Epithelial cell of prostate (primary cell): ENCODE measurements at regions not wholly inside any gene's neighbourhood (a gene's known extent, or its start where the extent isn't known, plus 50 kb on each side); places are given as distances from the start of the nearest gene placed in this dataset.

ENCODE experiments used
- DNase-seq: peaks from one replicate; pipeline ENCODE4 v3.0.0-alpha.2; 2011; ENCODE audit warnings: low read depth, low spot score
- H3K27ac ChIP-seq: fragments of 450-650 bp; 2 replicates; pipeline ENCODE4 v1.5.1; 2017; ENCODE audit warnings: mild to moderate bottlenecking

DNA sequence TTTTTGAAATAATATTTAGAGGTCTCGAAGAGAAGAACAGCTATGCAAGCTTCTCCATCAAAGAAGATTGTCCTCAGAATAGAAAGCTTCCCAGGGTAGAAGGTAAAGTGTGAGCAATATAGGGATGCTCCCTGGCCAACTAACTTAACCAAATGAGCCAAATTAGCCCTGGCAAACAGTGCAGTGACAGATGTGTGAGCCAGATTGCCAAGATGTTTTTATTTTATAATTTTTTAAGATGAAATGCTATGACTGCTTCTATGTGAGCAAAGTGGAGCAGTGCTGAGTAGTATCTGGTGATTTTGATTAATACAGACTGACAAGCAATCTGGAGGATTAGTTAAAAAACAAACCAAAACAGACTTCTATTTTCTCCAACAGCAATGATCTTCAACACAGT lies 202.1 kb downstream of the NOVA1 start:
- DNase-seq: no peak
- H3K27ac ChIP-seq: no peak overlapping the region

DNA sequence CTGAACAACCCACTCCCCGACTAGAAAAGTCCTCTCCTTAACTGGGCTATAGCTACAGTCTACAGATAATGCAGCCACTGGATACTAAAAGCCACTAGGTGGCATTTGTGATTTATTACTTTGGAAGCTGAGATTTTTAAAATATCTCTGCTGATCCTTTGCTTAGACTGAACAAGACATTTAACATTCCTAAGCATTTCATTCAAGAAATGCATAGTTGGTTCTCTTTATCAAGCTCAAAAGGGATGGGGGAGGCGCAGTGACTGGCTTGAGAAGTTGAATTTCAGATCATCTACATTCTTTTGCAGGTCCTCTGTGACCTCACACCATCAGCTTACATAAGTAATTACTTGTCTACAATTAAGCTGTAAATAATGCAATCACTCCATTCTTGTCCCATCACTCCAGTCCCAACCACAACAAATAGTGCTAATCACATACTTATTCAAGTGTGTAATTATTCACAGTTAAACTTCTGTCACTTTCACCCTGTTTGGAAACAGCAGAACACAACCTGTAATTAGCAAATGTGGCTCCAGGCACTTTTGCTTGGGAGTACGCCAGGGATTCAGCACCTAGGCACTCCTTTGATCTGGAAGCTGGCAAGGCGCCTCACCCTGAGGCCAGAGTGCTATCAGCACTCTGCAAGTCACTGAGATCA lies 203.6 kb downstream of the NOVA1 start:
- no peak for DNase-seq
- no peak overlapping the region for H3K27ac ChIP-seq

GRCh38 chr14:26392498-26392897 lies 205.3 kb downstream of the NOVA1 start:
- H3K27ac ChIP-seq: no peak overlapping the region

GRCh38 chr14:26389646-26390508 lies 208.0 kb downstream of the NOVA1 start:
- H3K27ac ChIP-seq: no peak overlapping the region
- no peak for DNase-seq

More at GRCh38 chr14:26392498-26392897, 205.3 kb downstream of the NOVA1 start:
- no peak for DNase-seq

DNA sequence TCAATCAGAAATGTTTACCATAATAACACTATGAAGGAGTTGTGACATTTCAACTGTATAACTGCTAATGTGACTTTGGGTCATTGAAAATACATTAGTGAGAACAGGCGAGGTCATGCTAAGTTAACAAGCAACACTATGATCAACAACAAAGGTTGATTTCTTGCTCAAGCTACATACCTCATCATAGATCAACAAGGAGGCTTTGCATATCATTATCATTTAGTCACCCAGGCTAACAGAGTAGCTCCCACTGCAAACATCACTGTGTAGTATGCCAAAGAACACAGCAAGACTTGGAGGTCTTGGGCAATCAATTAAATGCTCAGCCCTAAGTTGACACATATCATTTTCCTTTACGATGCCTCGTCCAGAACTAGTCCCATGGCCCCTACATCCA lies 212.5 kb downstream of the NOVA1 start:
- H3K27ac ChIP-seq: no peak overlapping the region
- DNase-seq: no peak

DNA sequence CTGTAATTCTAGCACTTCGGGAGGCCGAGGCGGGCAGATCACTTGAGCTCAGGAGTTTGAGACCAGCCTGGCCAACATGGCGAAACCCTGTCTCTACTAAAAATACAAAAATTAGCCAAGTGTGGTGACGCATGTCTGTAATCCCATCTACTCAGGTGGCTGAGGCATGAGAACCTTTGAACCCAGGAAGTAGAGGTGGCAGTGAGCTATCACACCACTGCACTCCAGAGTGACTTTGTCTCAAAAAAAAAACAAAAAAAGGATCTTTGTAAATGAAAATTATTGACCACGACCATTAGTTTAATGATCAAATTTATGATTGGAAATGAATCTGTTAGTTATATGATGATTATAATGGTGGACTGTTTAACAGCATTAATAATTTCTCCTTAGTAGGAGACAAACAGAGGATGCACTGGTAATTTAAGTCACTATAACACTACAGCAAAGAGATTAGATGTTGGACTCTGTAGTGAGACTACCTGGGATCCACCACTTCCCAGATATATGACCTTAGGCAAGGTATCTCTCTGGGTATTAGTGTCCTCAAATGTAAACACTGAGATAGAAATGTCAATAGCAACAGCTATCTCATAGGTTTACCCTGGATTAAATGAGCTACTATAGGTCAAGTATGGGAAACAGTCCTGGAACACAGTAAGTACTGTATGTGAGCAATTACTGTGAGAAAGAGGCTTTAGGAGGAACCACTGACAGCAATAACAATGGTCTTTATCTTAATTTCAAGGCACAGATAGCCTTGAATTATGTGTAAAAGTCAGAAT lies 214.7 kb downstream of the NOVA1 start:
- H3K27ac ChIP-seq: no peak overlapping the region

GRCh38 chr14:26381405-26381804 lies 216.4 kb downstream of the NOVA1 start:
- H3K27ac ChIP-seq: no peak overlapping the region
- no peak for DNase-seq

More for the DNA sequence above, 214.7 kb downstream of the NOVA1 start:
- DNase-seq: no peak

GRCh38 chr14:26380637-26381036 lies 217.2 kb downstream of the NOVA1 start:
- no peak for DNase-seq

GRCh38 chr14:26379951-26380350 lies 217.9 kb downstream of the NOVA1 start:
- H3K27ac ChIP-seq: no peak overlapping the region
- DNase-seq: no peak

More at GRCh38 chr14:26380637-26381036, 217.2 kb downstream of the NOVA1 start:
- no peak overlapping the region for H3K27ac ChIP-seq

DNA sequence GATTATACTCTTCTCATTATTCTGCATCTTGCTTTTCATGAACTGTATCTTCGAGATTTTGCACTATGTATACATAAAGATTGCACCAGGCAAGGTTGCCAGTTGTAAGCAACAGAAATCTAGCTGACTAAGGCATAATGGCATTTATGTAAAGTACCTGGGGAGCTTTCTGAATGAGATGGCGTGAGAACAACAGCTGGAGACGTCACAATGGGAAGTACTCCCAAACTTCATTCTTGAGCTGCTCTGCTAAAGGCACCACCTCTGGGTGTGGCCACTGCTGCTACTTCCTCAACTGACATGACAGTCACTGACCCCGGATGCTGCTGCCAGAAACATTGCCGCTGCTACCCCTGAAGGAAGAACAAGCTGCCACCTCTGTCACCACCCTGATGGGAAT lies 220.7 kb downstream of the NOVA1 start:
- no peak for DNase-seq

GRCh38 chr14:26370115-26370514 lies 227.7 kb downstream of the NOVA1 start:
- H3K27ac ChIP-seq: no peak overlapping the region
- DNase-seq: no peak

More for the DNA sequence above, 220.7 kb downstream of the NOVA1 start:
- H3K27ac ChIP-seq: no peak overlapping the region

DNA sequence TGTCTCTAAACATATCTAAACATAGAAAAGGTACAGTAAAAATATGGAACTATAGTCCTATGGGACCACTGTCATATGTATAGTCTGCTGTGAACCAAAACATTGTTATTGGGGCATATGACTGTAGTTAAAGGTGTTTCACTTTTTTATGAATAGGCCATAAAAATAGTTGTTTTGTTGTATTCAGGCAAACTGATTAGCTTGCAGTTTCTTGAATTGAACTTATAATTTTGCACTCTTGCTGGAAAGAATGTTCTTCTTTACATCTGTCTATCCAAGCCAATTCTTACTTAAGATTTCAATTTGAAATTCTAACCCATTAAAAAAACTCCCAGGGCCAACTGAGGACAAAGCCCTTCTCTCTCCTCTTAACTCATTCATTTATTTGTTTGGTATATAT lies 234.1 kb downstream of the NOVA1 start:
- no peak overlapping the region for H3K27ac ChIP-seq
- no peak for DNase-seq

- H3K27ac ChIP-seq: no peak overlapping the region
- no peak for DNase-seq
Observed at GRCh38 chr14:26344596-26344995, 253.2 kb downstream of the NOVA1 start.

DNA sequence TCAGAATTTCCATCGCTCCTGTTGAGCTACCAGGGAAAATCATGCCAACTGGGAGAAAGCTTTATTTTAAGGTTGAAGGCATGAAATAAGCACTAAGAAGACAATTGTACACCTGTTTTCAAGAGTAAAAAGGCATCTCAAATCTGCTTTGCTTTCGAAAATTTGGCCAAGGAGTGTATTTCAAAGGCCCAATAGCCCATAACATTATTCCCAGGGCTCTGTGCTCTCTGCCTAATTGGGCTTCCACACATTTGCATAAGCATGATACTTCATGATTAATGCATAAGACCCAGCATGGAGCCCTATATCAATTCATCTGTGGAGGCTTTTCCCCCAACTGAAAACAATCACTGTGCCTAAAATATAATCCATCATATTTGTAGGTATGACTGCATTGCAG lies 258.5 kb downstream of the NOVA1 start:
- no peak for DNase-seq
- no peak overlapping the region for H3K27ac ChIP-seq

DNA sequence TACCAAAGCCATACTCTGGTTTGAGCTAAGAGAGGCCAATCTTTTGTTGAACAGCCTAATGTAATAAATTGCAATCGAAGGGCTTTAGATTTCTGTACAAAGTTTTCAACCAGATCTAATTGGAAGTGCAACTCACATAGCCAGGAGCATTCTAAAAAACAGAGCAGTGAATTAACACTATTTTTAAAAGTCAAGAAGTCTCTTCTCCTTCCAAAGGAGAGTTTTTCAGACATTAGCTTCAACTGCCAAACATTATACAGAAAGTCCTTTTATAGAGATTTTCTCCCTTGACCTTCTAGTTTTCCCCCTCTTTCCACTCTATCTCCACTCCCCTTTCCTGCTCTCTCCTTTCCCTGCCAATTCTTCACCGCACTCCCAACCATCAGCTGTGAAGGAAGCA lies 259.6 kb downstream of the NOVA1 start:
- H3K27ac ChIP-seq: no peak overlapping the region
- no peak for DNase-seq

- no peak for DNase-seq
- H3K27ac ChIP-seq: no peak overlapping the region
Observed at GRCh38 chr14:26334288-26334687, 263.5 kb downstream of the NOVA1 start.

- no peak overlapping the region for H3K27ac ChIP-seq
Observed at GRCh38 chr14:26332966-26333365, 264.9 kb downstream of the NOVA1 start.

GRCh38 chr14:26330982-26331381 lies 266.9 kb downstream of the NOVA1 start:
- DNase-seq: no peak
- H3K27ac ChIP-seq: no peak overlapping the region

More at GRCh38 chr14:26332966-26333365, 264.9 kb downstream of the NOVA1 start:
- DNase-seq: no peak

- no peak for DNase-seq
- H3K27ac ChIP-seq: no peak overlapping the region
Observed at GRCh38 chr14:26328791-26329190, 269.0 kb downstream of the NOVA1 start.

DNA sequence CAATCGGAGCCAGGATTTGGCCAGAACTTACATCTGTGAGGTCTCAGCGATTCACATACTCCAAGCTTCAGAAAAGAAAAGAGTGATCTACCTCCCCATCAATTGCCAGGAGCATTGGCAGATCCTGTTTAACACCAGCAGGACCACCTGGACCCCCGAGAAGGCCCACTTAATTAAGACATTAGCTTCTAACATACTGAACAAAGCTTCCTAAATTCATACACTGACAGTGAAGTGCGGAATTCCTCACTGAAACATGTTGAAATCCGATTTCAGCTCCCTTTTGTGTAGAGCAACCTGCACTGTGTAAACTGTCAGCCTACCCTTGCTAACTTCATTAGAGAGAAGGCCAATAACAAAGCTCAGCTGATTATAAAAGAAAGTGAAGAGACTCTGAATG lies 274.0 kb downstream of the NOVA1 start:
- H3K27ac ChIP-seq: no peak overlapping the region
- no peak for DNase-seq

DNA sequence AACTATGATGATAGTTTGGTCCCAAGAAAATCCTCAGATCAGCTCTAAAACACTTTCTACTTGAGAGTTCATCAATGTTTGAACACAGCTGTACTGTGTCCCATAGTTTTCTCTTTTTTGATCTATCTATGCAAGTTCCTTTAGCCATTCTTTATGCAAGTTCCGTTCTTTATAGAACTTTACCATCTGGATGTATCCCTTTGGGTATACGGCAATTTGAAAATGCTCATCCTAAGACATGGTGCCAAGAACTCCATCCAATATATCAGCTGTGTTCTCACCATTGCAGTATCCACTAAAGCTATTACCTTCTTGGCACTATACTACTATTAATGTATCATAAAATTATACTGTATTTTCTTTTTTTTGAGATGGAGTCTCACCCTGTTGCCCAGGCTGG lies 276.9 kb downstream of the NOVA1 start:
- H3K27ac ChIP-seq: no peak overlapping the region
- DNase-seq: no peak
